ENCODE measurements at regions not wholly inside any gene's neighbourhood (a gene's known extent, or its start where the extent isn't known, plus 50 kb on each side); places are given as distances from the start of the nearest gene placed in this dataset.

- DNase-seq: no peak
These were observed 786.7 kb downstream of the UQCRFS1 start for GRCh38 chr19:28426110-28426729.

DNA sequence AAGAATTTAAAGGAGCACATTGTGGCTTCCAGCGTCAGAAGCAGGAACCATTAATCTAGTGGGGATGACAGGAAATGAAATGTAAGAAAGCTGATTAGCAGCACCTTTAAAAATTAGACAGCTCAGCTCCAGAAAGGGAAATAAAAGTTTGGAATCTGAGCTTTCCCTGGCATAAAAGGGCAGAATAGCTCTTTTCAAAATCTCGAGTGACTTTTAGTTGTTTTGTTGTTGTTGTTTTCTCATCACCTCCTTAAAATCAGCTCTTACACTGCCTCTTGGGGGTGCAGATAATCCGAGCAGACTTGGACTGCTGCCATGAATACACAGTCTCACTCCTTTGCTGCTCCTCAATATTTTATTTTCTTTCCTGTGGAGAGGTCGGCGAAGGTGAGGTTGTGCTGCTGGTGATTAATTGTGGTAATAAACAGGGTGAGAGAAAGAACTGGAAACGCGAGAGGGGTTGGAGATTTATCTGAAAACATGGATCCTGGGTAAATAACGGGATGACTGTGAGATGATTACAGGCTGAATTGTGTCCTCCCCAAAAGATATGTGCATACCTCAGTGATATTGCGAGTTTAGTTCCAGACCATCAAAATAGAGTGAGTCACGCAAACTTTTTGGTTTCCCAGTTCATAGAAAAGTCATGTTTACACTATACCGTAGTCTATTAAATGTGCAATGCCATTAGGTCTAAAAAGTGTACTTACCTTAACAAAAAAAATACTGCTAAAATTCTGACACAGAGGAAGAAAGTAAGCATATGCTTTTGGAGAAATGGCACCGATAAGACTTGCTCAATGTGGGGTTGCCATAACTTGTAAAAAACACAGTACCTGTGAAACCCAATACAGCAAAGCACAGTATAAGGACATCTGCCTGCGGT is 787.7 kb downstream of the UQCRFS1 start:
- no peak for DNase-seq

GRCh38 chr19:28424662-28425045 is 788.3 kb downstream of the UQCRFS1 start:
- no peak for DNase-seq

- no peak for DNase-seq
These were observed 788.9 kb downstream of the UQCRFS1 start for GRCh38 chr19:28424077-28424476.

DNA sequence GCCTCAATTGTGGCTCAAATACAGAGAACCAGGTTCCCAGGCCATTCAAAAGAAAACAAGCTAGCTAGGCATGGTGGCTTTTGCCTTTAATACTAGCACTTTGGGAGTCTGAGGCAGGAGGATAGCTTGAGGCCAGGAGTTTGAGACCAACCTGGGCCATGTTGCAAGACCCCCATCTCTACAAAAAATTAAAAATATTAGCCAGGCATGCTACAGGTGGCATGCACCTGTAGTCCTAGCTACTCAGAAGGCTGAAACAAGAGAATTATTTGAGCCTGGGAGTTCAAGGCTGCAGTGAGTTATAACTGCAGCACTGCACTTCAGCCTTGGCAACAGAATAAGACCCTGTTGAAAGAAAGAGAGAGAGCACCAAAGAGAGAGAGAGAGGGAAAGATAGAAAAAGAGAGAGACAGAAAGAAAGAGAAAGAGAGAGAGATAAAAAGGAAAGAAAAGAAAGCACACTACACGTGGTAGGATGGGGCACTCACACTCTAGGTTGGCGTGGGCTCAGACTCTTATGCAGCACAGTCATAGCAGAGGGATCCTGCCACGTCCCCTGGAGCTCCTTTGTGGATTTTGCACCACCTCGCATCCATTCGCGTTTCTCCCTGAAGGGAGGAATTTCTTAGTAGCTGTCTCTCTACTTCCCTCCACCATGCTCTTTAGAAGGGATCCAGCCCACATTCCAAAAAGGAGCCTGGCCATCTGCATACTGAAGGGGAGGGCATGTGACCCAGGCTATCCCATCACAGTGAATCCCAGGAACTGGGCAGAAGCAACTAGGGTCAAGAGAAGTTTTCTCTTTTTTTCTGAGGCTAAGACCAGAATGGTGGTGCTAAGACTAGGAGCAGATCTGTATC is 789.9 kb downstream of the UQCRFS1 start:
- no peak for DNase-seq

GRCh38 chr19:28422046-28422445 is 790.9 kb downstream of the UQCRFS1 start:
- no peak for DNase-seq

DNA sequence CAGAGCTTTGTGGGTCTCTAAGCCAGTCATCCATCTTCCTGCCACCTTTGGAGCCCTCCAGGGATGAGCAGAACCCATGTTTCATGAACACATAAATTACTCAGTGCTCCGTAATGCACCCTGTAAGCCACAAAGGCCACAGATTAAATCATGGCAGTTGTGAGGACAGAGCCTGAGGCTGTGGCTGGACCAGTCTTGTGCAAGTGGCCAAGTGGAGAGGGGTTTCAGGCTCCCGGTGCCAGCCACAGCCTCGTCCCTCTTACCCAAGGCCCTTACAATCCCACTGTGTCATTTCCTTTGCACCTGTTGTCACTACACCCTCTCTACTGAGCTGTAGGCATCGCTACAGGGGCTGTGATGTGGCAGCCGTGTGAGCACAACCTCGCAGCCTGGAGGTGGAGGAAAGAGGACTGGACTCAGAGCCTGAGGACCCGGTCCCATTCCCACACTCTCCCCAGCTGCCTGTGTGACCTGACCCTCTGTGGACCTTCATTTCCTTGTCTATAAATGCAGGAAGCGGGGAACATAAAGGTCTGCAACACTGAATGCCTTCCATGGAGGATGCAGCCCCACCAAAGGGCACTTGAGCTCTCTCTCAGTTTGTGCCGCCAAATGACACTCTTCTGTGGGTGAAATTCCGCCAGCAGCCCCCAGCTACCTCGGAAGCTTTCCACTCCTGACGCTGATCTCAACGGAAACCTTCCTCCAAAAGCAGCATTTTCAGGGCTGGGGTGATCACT is 792.0 kb downstream of the UQCRFS1 start:
- no peak for DNase-seq

GRCh38 chr19:28419312-28419711 is 793.6 kb downstream of the UQCRFS1 start:
- DNase-seq: no peak

GRCh38 chr19:28417361-28417760 is 795.6 kb downstream of the UQCRFS1 start:
- DNase-seq: no peak

DNA sequence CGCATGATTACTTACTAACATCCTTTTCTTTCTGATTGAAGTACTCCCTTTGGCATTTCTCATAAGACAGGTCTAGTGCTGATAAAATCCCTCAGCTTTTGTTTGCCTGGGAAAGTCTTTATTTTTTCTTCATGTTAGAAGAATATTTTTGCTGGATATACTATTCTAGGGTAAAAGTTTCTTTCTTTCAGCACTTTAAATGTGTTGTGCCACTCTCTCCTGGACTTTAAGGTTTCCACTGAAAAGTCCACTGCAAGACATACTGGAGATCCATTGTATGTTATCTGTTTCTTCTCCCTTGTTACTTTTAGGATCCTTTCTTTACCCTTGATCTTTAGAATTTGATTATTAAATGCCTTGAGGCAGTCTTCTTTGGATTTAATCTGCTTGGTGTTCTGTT is 796.7 kb downstream of the UQCRFS1 start:
- DNase-seq: no peak

DNA sequence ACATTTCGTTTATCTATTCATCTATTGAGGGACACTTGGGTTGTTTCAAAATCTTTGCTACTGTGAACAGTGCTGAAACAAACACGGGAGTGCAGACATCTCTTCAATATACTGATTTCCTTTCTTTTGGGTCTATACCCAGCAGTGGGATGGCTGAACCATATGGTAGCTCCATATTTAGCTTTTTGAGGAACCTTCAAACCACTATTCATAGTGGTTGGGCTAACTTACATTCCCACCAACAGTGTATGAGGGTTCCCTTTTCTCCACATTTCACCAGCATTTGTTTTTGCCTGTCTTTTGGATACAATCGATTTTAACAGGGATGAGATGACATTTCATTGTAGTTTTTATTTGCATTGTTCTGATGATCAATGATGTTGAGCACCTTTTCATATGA is 798.2 kb downstream of the UQCRFS1 start:
- DNase-seq: no peak

GRCh38 chr19:28409859-28410258 is 803.1 kb downstream of the UQCRFS1 start:
- DNase-seq: no peak

GRCh38 chr19:28406966-28407365 is 806.0 kb downstream of the UQCRFS1 start:
- no peak for DNase-seq

DNA sequence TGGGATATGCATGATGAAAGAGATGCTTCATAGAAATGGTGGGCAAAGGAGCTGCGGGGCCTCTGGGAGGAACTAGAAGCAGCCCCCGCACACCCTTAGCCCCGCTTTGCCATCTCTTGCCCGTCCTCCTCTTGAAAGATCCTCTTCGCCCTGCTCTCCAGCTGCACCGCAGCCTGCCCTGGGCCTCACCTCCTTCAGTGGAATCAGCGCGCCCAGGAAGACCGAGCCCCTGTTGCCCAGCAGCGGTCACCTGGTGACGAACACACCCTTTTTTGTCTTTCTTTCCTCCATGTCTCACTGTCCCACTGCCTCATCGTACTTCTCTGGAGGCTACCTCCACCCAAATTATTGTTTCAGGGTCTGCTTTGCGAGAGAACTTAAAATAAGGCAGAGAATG is 807.6 kb downstream of the UQCRFS1 start:
- DNase-seq: no peak

DNA sequence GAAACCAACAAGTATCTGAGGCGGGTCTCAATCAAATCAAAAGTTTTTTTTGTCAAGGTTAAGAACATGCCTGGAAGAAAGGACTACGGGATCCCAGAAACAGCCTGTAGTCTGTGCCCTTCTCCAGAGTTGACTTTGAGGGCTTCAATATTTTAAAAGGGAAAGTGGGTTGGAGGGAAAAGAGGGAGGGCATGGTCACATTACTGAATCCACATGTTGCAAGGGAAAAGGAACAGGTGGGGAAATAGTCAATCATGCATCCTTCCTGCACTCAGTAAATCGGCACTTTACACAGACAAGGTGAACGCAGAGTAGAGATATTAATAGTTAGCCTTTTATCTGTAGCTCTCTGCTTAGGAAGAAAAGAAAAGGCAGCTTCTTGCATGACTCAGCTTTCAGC is 808.5 kb downstream of the UQCRFS1 start:
- DNase-seq: no peak

DNA sequence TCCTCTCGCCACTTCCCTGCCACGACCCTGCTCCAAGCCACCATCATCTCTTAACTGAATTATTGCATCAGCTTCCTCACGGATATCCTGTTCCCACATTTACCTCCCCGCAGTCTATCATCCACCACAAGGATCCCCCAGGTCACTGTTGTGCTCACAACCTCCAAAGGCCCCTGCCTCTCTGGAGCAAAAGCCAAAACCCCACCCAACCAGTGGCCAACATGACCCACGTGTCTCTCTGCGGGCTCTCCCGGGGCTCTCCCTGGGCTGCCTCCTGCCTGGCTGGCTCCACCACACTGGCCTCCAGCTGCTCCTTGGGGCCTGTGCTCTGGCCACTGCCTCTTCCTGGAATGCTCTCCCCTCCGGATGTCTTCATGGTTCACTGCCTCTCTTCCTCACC is 809.3 kb downstream of the UQCRFS1 start:
- DNase-seq: no peak

GRCh38 chr19:28402701-28403290 is 810.2 kb downstream of the UQCRFS1 start:
- no peak for DNase-seq

DNA sequence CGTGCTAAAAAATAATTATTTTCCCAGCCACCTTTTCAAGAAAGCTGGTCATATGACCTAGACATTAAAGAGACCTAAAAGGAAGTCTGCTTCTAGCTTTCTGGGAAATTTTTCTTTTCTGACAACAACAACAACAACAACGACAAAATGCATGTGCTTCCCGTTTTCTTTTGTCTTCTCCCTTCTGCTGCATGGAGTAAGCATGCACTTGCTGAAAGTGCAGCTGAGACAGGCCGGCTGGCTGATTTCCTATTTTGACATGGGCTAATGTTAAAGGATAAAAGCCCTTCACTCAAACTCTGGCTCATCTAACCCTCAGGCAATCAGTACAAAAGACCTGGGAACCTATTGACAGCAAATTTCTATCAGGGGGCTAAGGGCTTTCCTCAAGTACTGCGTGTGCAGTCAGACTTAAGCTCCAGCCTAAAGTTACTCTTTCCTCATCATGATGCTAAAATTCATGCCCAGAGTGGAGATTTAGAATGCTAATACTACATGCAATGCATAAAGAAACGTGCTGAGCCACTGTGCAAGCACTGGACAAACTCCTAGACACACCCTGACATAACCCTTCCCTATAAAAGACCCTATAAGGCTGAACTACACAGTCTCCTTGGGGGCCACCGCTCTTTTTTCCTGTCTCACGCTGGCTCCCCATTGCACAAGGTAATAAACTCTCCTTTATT is 811.1 kb downstream of the UQCRFS1 start:
- no peak for DNase-seq

- no peak for DNase-seq
These were observed 811.8 kb downstream of the UQCRFS1 start for GRCh38 chr19:28400953-28401671.

- DNase-seq: no peak
These were observed 813.8 kb downstream of the UQCRFS1 start for GRCh38 chr19:28399187-28399586.

DNA sequence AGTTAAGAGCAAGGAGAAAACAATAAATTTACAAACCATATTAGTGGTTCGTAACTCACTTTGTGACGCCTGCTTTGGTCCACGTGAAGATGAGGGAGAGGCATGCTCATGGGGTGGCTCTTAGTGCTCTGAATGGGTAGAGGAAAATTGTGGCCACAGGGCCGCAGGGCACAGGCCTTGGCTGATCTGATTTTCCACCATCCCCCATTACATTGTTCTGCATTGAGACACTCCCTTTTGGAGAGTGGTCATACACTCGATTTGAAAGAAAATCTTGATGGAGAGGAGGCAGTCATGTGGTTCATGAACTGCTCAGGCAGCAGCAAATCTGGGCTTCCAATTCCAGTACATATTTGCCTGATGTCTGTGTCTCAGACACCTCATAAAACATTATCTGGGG is 815.2 kb downstream of the UQCRFS1 start:
- DNase-seq: no peak

All from T1000 (cell line).